ENCODE measurements at regions not wholly inside any gene's neighbourhood (a gene's known extent, or its start where the extent isn't known, plus 50 kb on each side); places are given as distances from the start of the nearest gene placed in this dataset.

- TF ChIP-seq, protein P1, sequence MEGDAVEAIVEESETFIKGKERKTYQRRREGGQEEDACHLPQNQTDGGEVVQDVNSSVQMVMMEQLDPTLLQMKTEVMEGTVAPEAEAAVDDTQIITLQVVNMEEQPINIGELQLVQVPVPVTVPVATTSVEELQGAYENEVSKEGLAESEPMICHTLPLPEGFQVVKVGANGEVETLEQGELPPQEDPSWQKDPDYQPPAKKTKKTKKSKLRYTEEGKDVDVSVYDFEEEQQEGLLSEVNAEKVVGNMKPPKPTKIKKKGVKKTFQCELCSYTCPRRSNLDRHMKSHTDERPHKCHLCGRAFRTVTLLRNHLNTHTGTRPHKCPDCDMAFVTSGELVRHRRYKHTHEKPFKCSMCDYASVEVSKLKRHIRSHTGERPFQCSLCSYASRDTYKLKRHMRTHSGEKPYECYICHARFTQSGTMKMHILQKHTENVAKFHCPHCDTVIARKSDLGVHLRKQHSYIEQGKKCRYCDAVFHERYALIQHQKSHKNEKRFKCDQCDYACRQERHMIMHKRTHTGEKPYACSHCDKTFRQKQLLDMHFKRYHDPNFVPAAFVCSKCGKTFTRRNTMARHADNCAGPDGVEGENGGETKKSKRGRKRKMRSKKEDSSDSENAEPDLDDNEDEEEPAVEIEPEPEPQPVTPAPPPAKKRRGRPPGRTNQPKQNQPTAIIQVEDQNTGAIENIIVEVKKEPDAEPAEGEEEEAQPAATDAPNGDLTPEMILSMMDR (IDR thresholded peaks at IDR 0.05 in 8 of 11, conservative IDR thresholded peaks at IDR 0.05 in 3 of 11), result no peak
- no peak for TF ChIP-seq POLR2A (IDR thresholded peaks at IDR 0.05)
Measured at GRCh38 chr4:58603951-58604350, 1493.8 kb upstream of the IGFBP7 start.

Data from spleen (tissue), 7 donors.